ENCODE measurements at regions not wholly inside any gene's neighbourhood (a gene's known extent, or its start where the extent isn't known, plus 50 kb on each side); places are given as distances from the start of the nearest gene placed in this dataset.

GRCh38 chr6:8155259-8156012, 53.1 kb upstream of the EEF1E1 start:
- DNase-seq (no peak), ATAC-seq (ENCODE audit: poor library complexity) (no peak)
- intact Hi-C loops (cut with DNase I) = no loop called here
